Endothelial cell of umbilical vein (primary cell): ENCODE measurements at regions not wholly inside any gene's neighbourhood (a gene's known extent, or its start where the extent isn't known, plus 50 kb on each side); places are given as distances from the start of the nearest gene placed in this dataset.

Experiments
- BruUV-seq: library from RNA; stranded (reverse); fragments of 400-500 nt; replicated peaks from 2 replicates; lab custom pipeline; 2021; lab: Mats Ljungman, UMichigan
- CTCF ChIA-PET: fragments of 300-600, 350-600 bp; sonication (Branson Sonifier 250); formaldehyde crosslinking; loops from one replicate; lab custom pipeline; 2021; ENCODE audit warnings: antibody characterized with exemption, inconsistent platforms; lab: Charles Lee
- POLR2A ChIA-PET: fragments of 300-600, 350-600 bp; sonication (Branson Sonifier 250); formaldehyde crosslinking; loops from one replicate; lab custom pipeline; 2021; ENCODE audit warnings: antibody characterized with exemption, inconsistent platforms; lab: Charles Lee
- DNase-seq: peaks from one replicate; pipeline ENCODE4 v3.0.0-alpha.2; 2011; ENCODE audit warnings: low read depth, low spot score
- FAIRE-seq: peaks from 2 replicates; lab custom pipeline; 2011; peaks lifted over from hg19 to GRCh38; lab: Jason Lieb, UNC
- H2AFZ ChIP-seq: 2 replicates; pipeline ENCODE4 v1.6.0; 2012; ENCODE audit warnings: low read depth, low read length, control low read depth, inconsistent platforms
- H3K27ac ChIP-seq: 2 replicates; pipeline ENCODE4 v1.5.1; 2011; ENCODE audit warnings: low read depth, mild to moderate bottlenecking, control low read depth, low read length, moderate library complexity; ENCODE audit not compliant: insufficient read depth
- H3K27me3 ChIP-seq, 2 experiments: 2 replicates each; pipeline versions ENCODE4 v1.6.0 to v1.6.1; 2011; ENCODE audit warnings: low read length in 2 of 2, mixed read lengths in 1 of 2; ENCODE audit not compliant: control insufficient read depth in 2 of 2, insufficient read depth in 2 of 2
- H3K36me3 ChIP-seq, 2 experiments: 2 replicates in 1 of 2; 3 replicates in 1 of 2; pipeline ENCODE4 v1.5.1; 2011; ENCODE audit warnings: low read length in 2 of 2, mild to moderate bottlenecking in 1 of 2, moderate library complexity in 1 of 2; ENCODE audit not compliant: control insufficient read depth in 2 of 2, insufficient read depth in 2 of 2; ENCODE audit errors: extremely low read depth in 1 of 2
- H3K4me1 ChIP-seq: 3 replicates; pipeline ENCODE4 v1.5.1; 2011; ENCODE audit warnings: mild to moderate bottlenecking, low read length; ENCODE audit not compliant: control insufficient read depth, insufficient read depth; ENCODE audit errors: extremely low read depth
- H3K4me2 ChIP-seq: 2 replicates; pipeline ENCODE4 v1.6.1; 2011; ENCODE audit warnings: low read length, control low read depth, mixed read lengths; ENCODE audit not compliant: insufficient read depth
- H3K4me3 ChIP-seq, 3 experiments: fragments of 200-600 bp in 1 of 3; sonication (generic), shearing (Covaris generic) in 1 of 3; replicated peaks in 1 of 3; 2 replicates each; pipeline ENCODE4 v1.5.1; 2011 to 2016; ENCODE audit warnings: control low read depth in 3 of 3, low read length in 3 of 3, mild to moderate bottlenecking in 2 of 3, inconsistent platforms in 1 of 3, low read depth in 1 of 3, moderate library complexity in 1 of 3; ENCODE audit not compliant: insufficient read depth in 1 of 3
- H3K79me2 ChIP-seq: 2 replicates; pipeline ENCODE4 v1.6.0; 2012; ENCODE audit warnings: low read length, inconsistent platforms; ENCODE audit not compliant: control insufficient read depth, insufficient read depth
- H3K9ac ChIP-seq: replicated peaks from 2 replicates; pipeline ENCODE3; 2011; ENCODE audit warnings: low read length, control low read depth; ENCODE audit not compliant: insufficient read depth; ENCODE audit errors: extremely low read depth
- H3K9me1 ChIP-seq: replicated peaks from 3 replicates; pipeline ENCODE4 v1.6.0; 2011; ENCODE audit warnings: mild to moderate bottlenecking, low read length; ENCODE audit not compliant: control insufficient read depth, insufficient read depth; ENCODE audit errors: extremely low read depth
- H3K9me3 ChIP-seq: replicated peaks from 2 replicates; pipeline ENCODE4 v1.5.1; 2012; ENCODE audit warnings: low read length, inconsistent platforms; ENCODE audit not compliant: control insufficient read depth, insufficient read depth
- H4K20me1 ChIP-seq: replicated peaks from 2 replicates; pipeline ENCODE3; 2011; ENCODE audit warnings: mild to moderate bottlenecking, low read length; ENCODE audit not compliant: control insufficient read depth, insufficient read depth; ENCODE audit errors: extremely low read depth
- EZH2 ChIP-seq: IDR thresholded peaks from 2 replicates; pipeline ENCODE4 v1.6.1; 2012; ENCODE audit warnings: borderline replicate concordance, low read depth, mild to moderate bottlenecking, moderate library complexity, low read length, inconsistent platforms; ENCODE audit not compliant: severe bottlenecking
- FOS ChIP-seq: IDR thresholded peaks from 2 replicates; pipeline ENCODE4 v1.6.1; 2011; ENCODE audit warnings: mild to moderate bottlenecking, low read length, moderate library complexity, borderline replicate concordance; ENCODE audit not compliant: insufficient read depth
- GATA2 ChIP-seq: IDR thresholded peaks from 2 replicates; pipeline ENCODE4 v1.7.0; 2011; ENCODE audit warnings: low read depth, mild to moderate bottlenecking, moderate library complexity, mixed read lengths, low read length; ENCODE audit not compliant: insufficient read length, insufficient read depth
- JUN ChIP-seq: IDR thresholded peaks from 2 replicates; pipeline ENCODE4 v1.6.1; 2011; ENCODE audit warnings: borderline replicate concordance, low read depth; ENCODE audit not compliant: insufficient read length, insufficient read depth
- MYC ChIP-seq: IDR thresholded peaks from one replicate; pipeline ENCODE4 v1.6.1; 2011; ENCODE audit warnings: mild to moderate bottlenecking, low read depth, low read length
- POLR2A ChIP-seq: IDR thresholded peaks from 2 replicates; pipeline ENCODE4 v1.6.1; 2012; ENCODE audit warnings: low read depth, mild to moderate bottlenecking, control low read depth, low read length
- POLR2AphosphoS5 ChIP-seq: IDR thresholded peaks from 2 replicates; pipeline ENCODE4 v1.6.1; 2012; ENCODE audit warnings: low read depth, mild to moderate bottlenecking, control low read depth, low read length, moderate library complexity; ENCODE audit not compliant: insufficient read depth
- dilution Hi-C: fragments of 300-500 bp; cut with MboI; formaldehyde crosslinking; loops from one replicate; pipeline ENCODE4 v1.15.0; 2019; ENCODE audit warnings: low sequenced_read_pairs; ENCODE audit not compliant: extremely low pct_ligation_motif_present
- intact Hi-C: fragments of 100-400 bp; cut with micrococcal nuclease; formaldehyde crosslinking; loops from one replicate; pipeline ENCODE4 v1.10.0; 2022
- TF ChIP-seq, protein P1 (sequence below), 2 donors: IDR thresholded peaks; 1 replicate in 1 of 2; 2 replicates in 1 of 2; pipeline ENCODE4 v1.5.1; 2011; ENCODE audit warnings: low read length in 2 of 2, mild to moderate bottlenecking in 2 of 2, moderate library complexity in 2 of 2, control low read depth in 1 of 2, inconsistent platforms in 1 of 2, low read depth in 1 of 2; ENCODE audit not compliant: insufficient read depth in 1 of 2; ENCODE audit errors: extremely low read depth in 1 of 2
- TF ChIP-seq, protein P2 (sequence below): IDR thresholded peaks from 2 replicates; pipeline ENCODE4 v1.6.1; 2011; ENCODE audit not compliant: insufficient read depth, insufficient read length

DNA sequence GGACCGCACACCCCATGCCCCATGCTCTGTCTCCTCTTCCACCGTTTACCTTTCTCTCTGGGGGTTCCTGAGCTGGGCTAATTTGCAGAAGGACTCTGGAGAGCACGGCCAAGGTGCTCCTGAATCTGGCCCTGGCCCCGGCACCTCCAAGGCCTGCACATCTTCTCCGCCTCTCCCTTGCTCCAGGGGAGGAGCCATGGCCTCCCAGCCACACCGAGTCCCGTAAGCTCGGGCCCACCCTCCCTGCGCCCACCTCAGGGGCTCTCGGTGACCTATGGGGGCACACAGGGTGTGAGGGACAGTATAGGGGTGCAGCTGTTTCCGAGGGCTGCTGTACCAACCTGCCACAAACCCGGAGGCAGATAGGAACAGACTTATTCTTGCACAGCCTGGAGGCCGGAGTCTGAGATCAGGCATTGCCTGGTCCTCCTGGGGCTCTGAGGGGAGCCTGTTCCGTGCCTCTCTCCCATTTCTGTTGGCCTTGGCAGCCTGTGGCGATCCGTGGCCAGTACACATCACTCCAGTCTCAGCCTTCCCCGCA lies 127.3 kb upstream of the GPC1 start:
- H3K9ac ChIP-seq: no peak overlapping the region
- no peaks in the 10 kb centered on the region for H3K27me3 ChIP-seq
- BruUV-seq: no TSS peak
- intact Hi-C loops (no loop called here), dilution Hi-C loops (no loop called here)
- no peak overlapping the region for H2AFZ ChIP-seq
- no peak overlapping the region for H3K4me2 ChIP-seq
- FAIRE-seq (no peak), DNase-seq (no peak)
- H3K4me3 ChIP-seq: no peak overlapping the region
- TF ChIP-seq GATA2 (no peak), EZH2 (no peak), FOS (no peak)
- CTCF ChIA-PET: interaction anchor here (1.4 to 1.7 kb wide), 2 partner anchors 8 to 12 kb away, joined by 3 to 7 read pairs; no protein-coding TSS in a partner anchor
- POLR2A ChIA-PET: no interaction called here
- H4K20me1 ChIP-seq: no peaks in the 10 kb centered on the region
- no peaks in the 10 kb centered on the region for H3K4me1 ChIP-seq
- no peaks in the 10 kb centered on the region for H3K9me1 ChIP-seq
- H3K36me3 ChIP-seq: no peaks in the 10 kb centered on the region
- no peaks in the 10 kb centered on the region for H3K79me2 ChIP-seq
- H3K27ac ChIP-seq: no peak overlapping the region
- H3K9me3 ChIP-seq: no peaks in the 10 kb centered on the region

- ChIA-PET CTCF (no interaction called here), POLR2A (no interaction called here)
- Histone ChIP-seq H3K27ac (no peak overlapping the region), H3K4me2 (no peak overlapping the region), H3K9ac (no peak overlapping the region), H3K9me3 (no peaks in the 10 kb centered on the region), H3K4me3 (no peak overlapping the region), H3K36me3 (no peaks in the 10 kb centered on the region), H3K27me3 (no peaks in the 10 kb centered on the region), H2AFZ (no peak overlapping the region), H3K79me2 (no peaks in the 10 kb centered on the region), H4K20me1 (no peaks in the 10 kb centered on the region), H3K4me1 (no peaks in the 10 kb centered on the region), H3K9me1 (no peaks in the 10 kb centered on the region)
- FAIRE-seq: no peak
- intact Hi-C loops (no loop called here), dilution Hi-C loops (no loop called here)
- DNase-seq: no peak
- TF ChIP-seq GATA2 (no peak), FOS (no peak), MYC (no peak), JUN (no peak), POLR2A (no peak), POLR2AphosphoS5 (no peak), EZH2 (no peak)
- TF ChIP-seq, protein P1, sequence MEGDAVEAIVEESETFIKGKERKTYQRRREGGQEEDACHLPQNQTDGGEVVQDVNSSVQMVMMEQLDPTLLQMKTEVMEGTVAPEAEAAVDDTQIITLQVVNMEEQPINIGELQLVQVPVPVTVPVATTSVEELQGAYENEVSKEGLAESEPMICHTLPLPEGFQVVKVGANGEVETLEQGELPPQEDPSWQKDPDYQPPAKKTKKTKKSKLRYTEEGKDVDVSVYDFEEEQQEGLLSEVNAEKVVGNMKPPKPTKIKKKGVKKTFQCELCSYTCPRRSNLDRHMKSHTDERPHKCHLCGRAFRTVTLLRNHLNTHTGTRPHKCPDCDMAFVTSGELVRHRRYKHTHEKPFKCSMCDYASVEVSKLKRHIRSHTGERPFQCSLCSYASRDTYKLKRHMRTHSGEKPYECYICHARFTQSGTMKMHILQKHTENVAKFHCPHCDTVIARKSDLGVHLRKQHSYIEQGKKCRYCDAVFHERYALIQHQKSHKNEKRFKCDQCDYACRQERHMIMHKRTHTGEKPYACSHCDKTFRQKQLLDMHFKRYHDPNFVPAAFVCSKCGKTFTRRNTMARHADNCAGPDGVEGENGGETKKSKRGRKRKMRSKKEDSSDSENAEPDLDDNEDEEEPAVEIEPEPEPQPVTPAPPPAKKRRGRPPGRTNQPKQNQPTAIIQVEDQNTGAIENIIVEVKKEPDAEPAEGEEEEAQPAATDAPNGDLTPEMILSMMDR (IDR thresholded peaks at IDR 0.05; ENCODE audit: extremely low read depth in 1 of 2, insufficient read depth in 1 of 2, low read depth in 1 of 2, low read length in 2 of 2): no peak
- TF ChIP-seq, protein P2, sequence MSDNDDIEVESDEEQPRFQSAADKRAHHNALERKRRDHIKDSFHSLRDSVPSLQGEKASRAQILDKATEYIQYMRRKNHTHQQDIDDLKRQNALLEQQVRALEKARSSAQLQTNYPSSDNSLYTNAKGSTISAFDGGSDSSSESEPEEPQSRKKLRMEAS: no peak
- no TSS peak for BruUV-seq
Observed at GRCh38 chr2:240309214-240309613, 126.2 kb upstream of the GPC1 start.
